Hematopoietic multipotent progenitor cell treated with erythropoietin and hydrocortisone succinate and interleukin-3 and kit ligand, for 4 days (in vitro differentiated cells): ENCODE measurements at regions not wholly inside any gene's neighbourhood (a gene's known extent, or its start where the extent isn't known, plus 50 kb on each side); places are given as distances from the start of the nearest gene placed in this dataset.
"Not testable (repeated sequence)": the region's sequence is repeated elsewhere in the genome, so short reads cannot be mapped to it uniquely, and the experiment has no call there.

ENCODE experiments used
- DNase-seq: peaks from one replicate; pipeline ENCODE4 v3.0.0-alpha.2; 2015

GRCh38 chr2:131584380-131584779, 56.7 kb downstream of the CCDC74A start:
- DNase-seq = no peak

GRCh38 chr2:131584940-131585339, 57.3 kb downstream of the CCDC74A start:
- no peak for DNase-seq

GRCh38 chr2:131588152-131588873, 60.6 kb downstream of the CCDC74A start:
- no peak for DNase-seq

- not testable (repeated sequence) for DNase-seq
These were observed 61.4 kb downstream of the CCDC74A start for GRCh38 chr2:131589126-131589525.

- no peak for DNase-seq
These were observed 62.7 kb downstream of the CCDC74A start for GRCh38 chr2:131590366-131590765.

GRCh38 chr2:131590896-131591295, 63.2 kb downstream of the CCDC74A start:
- DNase-seq = no peak

GRCh38 chr2:131596561-131596960, 68.9 kb downstream of the CCDC74A start:
- DNase-seq = not testable (repeated sequence)

- DNase-seq = not testable (repeated sequence)
These were observed 74.8 kb downstream of the CCDC74A start for GRCh38 chr2:131602444-131602843.

GRCh38 chr2:131604652-131605051, 77.0 kb downstream of the CCDC74A start:
- not testable (repeated sequence) for DNase-seq

- not testable (repeated sequence) for DNase-seq
These were observed 78.7 kb downstream of the CCDC74A start for GRCh38 chr2:131606366-131606765.

GRCh38 chr2:131607056-131607455, 79.4 kb downstream of the CCDC74A start:
- not testable (repeated sequence) for DNase-seq

GRCh38 chr2:131614539-131614938, 86.9 kb downstream of the CCDC74A start:
- DNase-seq = not testable (repeated sequence)

- DNase-seq = not testable (repeated sequence)
These were observed 90.6 kb downstream of the CCDC74A start for GRCh38 chr2:131618320-131618719.

GRCh38 chr2:131622874-131623273, 95.2 kb downstream of the CCDC74A start:
- DNase-seq = peak; percentile 24

- DNase-seq = not testable (repeated sequence)
These were observed 98.3 kb downstream of the CCDC74A start for GRCh38 chr2:131626011-131626410.

GRCh38 chr2:131626565-131626964, 98.9 kb downstream of the CCDC74A start:
- DNase-seq = not testable (repeated sequence)

GRCh38 chr2:131627777-131628176, 100.1 kb downstream of the CCDC74A start:
- not testable (repeated sequence) for DNase-seq

- DNase-seq = not testable (repeated sequence)
These were observed 104.0 kb downstream of the CCDC74A start for GRCh38 chr2:131631648-131632047.

- not testable (repeated sequence) for DNase-seq
These were observed 105.7 kb downstream of the CCDC74A start for GRCh38 chr2:131633405-131633804.

GRCh38 chr2:131633827-131634695, 106.4 kb downstream of the CCDC74A start:
- not testable (repeated sequence) for DNase-seq

GRCh38 chr2:131635611-131636010, 107.9 kb downstream of the CCDC74A start:
- no peak for DNase-seq

GRCh38 chr2:131636704-131637308, 109.1 kb downstream of the CCDC74A start:
- DNase-seq = not testable (repeated sequence)

GRCh38 chr2:131639001-131639620, 111.4 kb downstream of the CCDC74A start:
- DNase-seq = not testable (repeated sequence)
